ENCODE measurements at regions not wholly inside any gene's neighbourhood (a gene's known extent, or its start where the extent isn't known, plus 50 kb on each side); places are given as distances from the start of the nearest gene placed in this dataset.
A peak's percentile ranks its signal among the peaks of the same experiment; 100 is the strongest.

- Histone ChIP-seq H4K20me1 (ENCODE audit: insufficient read depth, low read length) (no peaks in the 10 kb centered on the region), H3K4me1 (ENCODE audit: insufficient read depth, low read length, poor library complexity, severe bottlenecking) (no peaks in the 10 kb centered on the region), H3K9me3 (ENCODE audit: low read length) (no peaks in the 10 kb centered on the region), H2AFZ (ENCODE audit: low read length) (no peak overlapping the region), H3K36me3 (ENCODE audit: insufficient read depth, low read length) (no peaks in the 10 kb centered on the region), H3K4me2 (ENCODE audit: low read length) (no peak overlapping the region), H3K4me3 (ENCODE audit: low read depth, low read length, poor library complexity, severe bottlenecking) (no peak overlapping the region), H3K9me2 (ENCODE audit: insufficient read depth, low read length) (no peaks in the 10 kb centered on the region), H3K79me2 (ENCODE audit: insufficient read depth, low read depth, low read length) (no peaks in the 10 kb centered on the region), H3K27ac (ENCODE audit: low read depth, low read length, poor library complexity, severe bottlenecking) (no peak overlapping the region)
- intact Hi-C loops (cut with micrococcal nuclease; ENCODE audit: unreplicated experiment) = no loop called here
- POLR2A ChIA-PET = no interaction called here
- BruUV-seq (replicated peaks) = no TSS peak
- CTCF ChIA-PET (ENCODE audit: unreplicated experiment) = no interaction called here
- peak; percentile 13 for DNase-seq (ENCODE audit: low spot score)
- TF ChIP-seq EZH2phosphoT487 (IDR thresholded peaks at IDR 0.05; ENCODE audit: borderline replicate concordance, low read depth, low read length) (no peak), CTCF (conservative IDR thresholded peaks at IDR 0.05; ENCODE audit: low read length) (peak; percentile 72)
Observed at GRCh38 chr4:71941001-71941400, 90.8 kb upstream of the NPFFR2 start.

GRCh38 chr4:71944956-71945355, 86.8 kb upstream of the NPFFR2 start:
- Histone ChIP-seq H3K36me3 (ENCODE audit: insufficient read depth, low read length) (no peaks in the 10 kb centered on the region), H3K9me2 (ENCODE audit: insufficient read depth, low read length) (no peaks in the 10 kb centered on the region), H3K9me3 (ENCODE audit: low read length) (no peaks in the 10 kb centered on the region), H3K4me1 (ENCODE audit: insufficient read depth, low read length, poor library complexity, severe bottlenecking) (no peaks in the 10 kb centered on the region), H3K27ac (ENCODE audit: low read depth, low read length, poor library complexity, severe bottlenecking) (no peak overlapping the region), H2AFZ (ENCODE audit: low read length) (no peak overlapping the region), H3K79me2 (ENCODE audit: insufficient read depth, low read depth, low read length) (no peaks in the 10 kb centered on the region), H3K4me2 (ENCODE audit: low read length) (no peak overlapping the region), H4K20me1 (ENCODE audit: insufficient read depth, low read length) (no peaks in the 10 kb centered on the region), H3K4me3 (ENCODE audit: low read depth, low read length, poor library complexity, severe bottlenecking) (no peak overlapping the region)
- intact Hi-C loops (cut with micrococcal nuclease; ENCODE audit: unreplicated experiment) = no loop called here
- ChIA-PET CTCF (ENCODE audit: unreplicated experiment) (no interaction called here), POLR2A (no interaction called here)
- peak; percentile 14 for DNase-seq (ENCODE audit: low spot score)
- no peak for TF ChIP-seq CTCF (conservative IDR thresholded peaks at IDR 0.05; ENCODE audit: low read length)
- TF ChIP-seq EZH2phosphoT487 (IDR thresholded peaks at IDR 0.05; ENCODE audit: borderline replicate concordance, low read depth, low read length) = no peak
- BruUV-seq (replicated peaks) = no TSS peak

GRCh38 chr4:71945791-71946190, 86.0 kb upstream of the NPFFR2 start:
- no TSS peak for BruUV-seq (replicated peaks)
- Histone ChIP-seq H3K9me3 (ENCODE audit: low read length) (no peaks in the 10 kb centered on the region), H3K4me1 (ENCODE audit: insufficient read depth, low read length, poor library complexity, severe bottlenecking) (no peaks in the 10 kb centered on the region), H3K27ac (ENCODE audit: low read depth, low read length, poor library complexity, severe bottlenecking) (no peak overlapping the region), H3K79me2 (ENCODE audit: insufficient read depth, low read depth, low read length) (no peaks in the 10 kb centered on the region), H3K4me2 (ENCODE audit: low read length) (no peak overlapping the region), H2AFZ (ENCODE audit: low read length) (no peak overlapping the region), H3K4me3 (ENCODE audit: low read depth, low read length, poor library complexity, severe bottlenecking) (no peak overlapping the region), H3K9me2 (ENCODE audit: insufficient read depth, low read length) (no peaks in the 10 kb centered on the region), H4K20me1 (ENCODE audit: insufficient read depth, low read length) (no peaks in the 10 kb centered on the region), H3K36me3 (ENCODE audit: insufficient read depth, low read length) (no peaks in the 10 kb centered on the region)
- ChIA-PET CTCF (ENCODE audit: unreplicated experiment) (no interaction called here), POLR2A (no interaction called here)
- intact Hi-C loops (cut with micrococcal nuclease; ENCODE audit: unreplicated experiment) = no loop called here
- TF ChIP-seq CTCF (conservative IDR thresholded peaks at IDR 0.05; ENCODE audit: low read length) = no peak
- DNase-seq (ENCODE audit: low spot score) = no peak

Measured in OCI-LY7 (cell line).